Fibroblast of lung (primary cell): ENCODE measurements at regions not wholly inside any gene's neighbourhood (a gene's known extent, or its start where the extent isn't known, plus 50 kb on each side); places are given as distances from the start of the nearest gene placed in this dataset.
A peak's percentile ranks its signal among the peaks of the same experiment; 100 is the strongest.

Source experiments
- DNase-seq, 2 donors: peaks; one replicate each; pipeline versions ENCODE4 v3.0.0 to v3.0.0-alpha.2; 2010; ENCODE audit warnings: low read depth in 2 of 2
- H2AFZ ChIP-seq: 2 replicates; pipeline ENCODE4 v1.5.1; 2012; ENCODE audit warnings: low read length, control low read depth, inconsistent platforms
- H3K27ac ChIP-seq: 2 replicates; pipeline ENCODE4 v1.5.1; 2011; ENCODE audit warnings: low read length, control low read depth; ENCODE audit not compliant: insufficient read depth
- H3K27me3 ChIP-seq: 2 replicates; pipeline ENCODE4 v1.5.1; 2011; ENCODE audit warnings: mild to moderate bottlenecking, low read length; ENCODE audit not compliant: control insufficient read depth, insufficient read depth
- H3K36me3 ChIP-seq: 2 replicates; pipeline ENCODE4 v1.5.1; 2011; ENCODE audit warnings: low read length; ENCODE audit not compliant: control insufficient read depth, insufficient read depth
- H3K4me1 ChIP-seq: 2 replicates; pipeline ENCODE4 v1.5.1; 2011; ENCODE audit warnings: low read length; ENCODE audit not compliant: control insufficient read depth, insufficient read depth; ENCODE audit errors: extremely low read depth
- H3K4me2 ChIP-seq: 2 replicates; pipeline ENCODE4 v1.5.1; 2011; ENCODE audit warnings: low read length, control low read depth; ENCODE audit not compliant: insufficient read depth; ENCODE audit errors: extremely low read depth
- H3K4me3 ChIP-seq, 4 experiments: fragments of 200-600 bp in 1 of 4; sonication (generic) in 1 of 4; replicated peaks in 1 of 4; 2 replicates each; pipeline ENCODE4 v1.5.1; 2011 to 2016; ENCODE audit warnings: low read length in 4 of 4, low read depth in 3 of 4, mild to moderate bottlenecking in 3 of 4, control low read depth in 2 of 4, inconsistent platforms in 1 of 4, mixed read lengths in 1 of 4; ENCODE audit not compliant: insufficient read depth in 1 of 4; ENCODE audit errors: control extremely low read depth in 1 of 4
- H3K79me2 ChIP-seq: 2 replicates; pipeline ENCODE4 v1.5.1; 2012; ENCODE audit warnings: mild to moderate bottlenecking, low read length, inconsistent platforms; ENCODE audit not compliant: control insufficient read depth, insufficient read depth
- H3K9ac ChIP-seq: 2 replicates; pipeline ENCODE4 v1.5.1; 2011; ENCODE audit warnings: mild to moderate bottlenecking, low read length, control low read depth; ENCODE audit not compliant: insufficient read depth
- H3K9me3 ChIP-seq: 2 replicates; pipeline ENCODE4 v1.5.1; 2012; ENCODE audit warnings: low read depth, low read length; ENCODE audit not compliant: control insufficient read depth, insufficient read depth
- H4K20me1 ChIP-seq: 2 replicates; pipeline ENCODE4 v1.5.1; 2011; ENCODE audit warnings: low read length; ENCODE audit not compliant: control insufficient read depth, insufficient read depth; ENCODE audit errors: extremely low read depth
- CTCF ChIP-seq, 2 donors: IDR thresholded peaks in 1 of 2; conservative IDR thresholded peaks in 1 of 2; 1 replicate in 1 of 2; 2 replicates in 1 of 2; pipeline ENCODE4 v1.5.1; 2011 to 2012; ENCODE audit warnings: low read length in 2 of 2, control low read depth in 1 of 2, inconsistent platforms in 1 of 2, low read depth in 1 of 2, mild to moderate bottlenecking in 1 of 2
- EZH2 ChIP-seq: IDR thresholded peaks from 2 replicates; pipeline ENCODE4 v1.5.1; 2012; ENCODE audit warnings: low read length, control low read depth, mild to moderate bottlenecking; ENCODE audit errors: missing control alignments

- Histone ChIP-seq H3K27me3 (no peaks in the 10 kb centered on the region), H3K4me1 (no peaks in the 10 kb centered on the region), H3K9ac (no peak overlapping the region), H3K36me3 (no peaks in the 10 kb centered on the region), H3K27ac (no peak overlapping the region), H2AFZ (no peak overlapping the region), H3K4me2 (no peak overlapping the region), H3K4me3 (no peak overlapping the region), H4K20me1 (no peaks in the 10 kb centered on the region), H3K79me2 (no peaks in the 10 kb centered on the region), H3K9me3 (no peaks in the 10 kb centered on the region)
- TF ChIP-seq EZH2, result no peak
- no peak for DNase-seq
Observed at GRCh38 chr9:13047827-13048587, 231.5 kb downstream of the MPDZ start.

GRCh38 chr9:13049223-13049622, 230.3 kb downstream of the MPDZ start:
- Histone ChIP-seq H3K4me2 (no peak overlapping the region), H3K36me3 (no peaks in the 10 kb centered on the region), H3K9ac (no peak overlapping the region), H3K79me2 (no peaks in the 10 kb centered on the region), H4K20me1 (no peaks in the 10 kb centered on the region), H3K27ac (no peak overlapping the region), H2AFZ (no peak overlapping the region), H3K4me3 (no peak overlapping the region), H3K9me3 (no peaks in the 10 kb centered on the region), H3K27me3 (peaks cover 4% of the 10 kb centered on the region), H3K4me1 (no peaks in the 10 kb centered on the region)
- peak in 1 of 2 donors; percentile 20 for DNase-seq
- TF ChIP-seq CTCF (conservative IDR thresholded peaks at IDR 0.05 in 1 of 2, IDR thresholded peaks at IDR 0.05 in 1 of 2; ENCODE audit: low read depth in 1 of 2, low read length in 2 of 2) (no peak), EZH2 (no peak)

GRCh38 chr9:13053504-13053903, 226.0 kb downstream of the MPDZ start:
- H3K79me2 ChIP-seq, result no peaks in the 10 kb centered on the region
- no peak for DNase-seq
- no peaks in the 10 kb centered on the region for H3K9me3 ChIP-seq

More at GRCh38 chr9:13053504-13053903, 226.0 kb downstream of the MPDZ start:
- Histone ChIP-seq H3K4me1 (no peaks in the 10 kb centered on the region), H3K27ac (no peak overlapping the region), H3K27me3 (peaks cover 4% of the 10 kb centered on the region), H4K20me1 (no peaks in the 10 kb centered on the region), H3K4me3 (no peak overlapping the region), H3K36me3 (no peaks in the 10 kb centered on the region), H2AFZ (no peak overlapping the region), H3K9ac (no peak overlapping the region), H3K4me2 (no peak overlapping the region)
- TF ChIP-seq CTCF (conservative IDR thresholded peaks at IDR 0.05 in 1 of 2, IDR thresholded peaks at IDR 0.05 in 1 of 2; ENCODE audit: low read depth in 1 of 2, low read length in 2 of 2), result no peak
- TF ChIP-seq EZH2, result no peak
